Lower lobe of right lung (tissue), 2 donors: ENCODE measurements at regions not wholly inside any gene's neighbourhood (a gene's known extent, or its start where the extent isn't known, plus 50 kb on each side); places are given as distances from the start of the nearest gene placed in this dataset.

Experiments
- ATAC-seq, 2 donors: fragments of 200-7000 bp; cut with Tn5 transposase; one replicate each; pipeline ENCODE4 v1.9.1; 2020 to 2022; ENCODE audit warnings: mild to moderate bottlenecking in 2 of 2, moderate library complexity in 2 of 2
- DNase-seq: peaks from one replicate; pipeline ENCODE4 v3.0.0-alpha.2; 2020
- H3K27ac ChIP-seq: fragments of 200-600 bp; one replicate; pipeline ENCODE4 v1.8.0; 2022
- H3K27me3 ChIP-seq: fragments of 200-600 bp; one replicate; pipeline ENCODE4 v1.8.0; 2022; ENCODE audit warnings: low read depth
- H3K36me3 ChIP-seq: fragments of 200-600 bp; one replicate; pipeline ENCODE4 v1.8.0; 2022; ENCODE audit warnings: mild to moderate bottlenecking
- H3K4me1 ChIP-seq: fragments of 200-600 bp; one replicate; pipeline ENCODE4 v1.8.0; 2022
- H3K4me3 ChIP-seq: fragments of 200-600 bp; one replicate; pipeline ENCODE4 v1.8.0; 2022; ENCODE audit warnings: mild to moderate bottlenecking
- H3K9me3 ChIP-seq: fragments of 200-600 bp; one replicate; pipeline ENCODE4 v1.8.0; 2022
- CTCF ChIP-seq: fragments of 200-600 bp; IDR thresholded peaks from one replicate; pipeline ENCODE4 v1.8.0; 2022; ENCODE audit warnings: antibody characterized with exemption, mild to moderate bottlenecking
- intact Hi-C: fragments of 100-400 bp; cut with DNase I; formaldehyde crosslinking; loops from one replicate; pipeline ENCODE4 v1.11.0; 2022
- donor health status: DM: no; HTN: yes; CAD: no; lungs with severe emphysema.

GRCh38 chr1:115194506-115194905 lies 105.2 kb upstream of the TSPAN2 start:
- H3K9me3 ChIP-seq: no peaks in the 10 kb centered on the region
- intact Hi-C loops: no loop called here

DNA sequence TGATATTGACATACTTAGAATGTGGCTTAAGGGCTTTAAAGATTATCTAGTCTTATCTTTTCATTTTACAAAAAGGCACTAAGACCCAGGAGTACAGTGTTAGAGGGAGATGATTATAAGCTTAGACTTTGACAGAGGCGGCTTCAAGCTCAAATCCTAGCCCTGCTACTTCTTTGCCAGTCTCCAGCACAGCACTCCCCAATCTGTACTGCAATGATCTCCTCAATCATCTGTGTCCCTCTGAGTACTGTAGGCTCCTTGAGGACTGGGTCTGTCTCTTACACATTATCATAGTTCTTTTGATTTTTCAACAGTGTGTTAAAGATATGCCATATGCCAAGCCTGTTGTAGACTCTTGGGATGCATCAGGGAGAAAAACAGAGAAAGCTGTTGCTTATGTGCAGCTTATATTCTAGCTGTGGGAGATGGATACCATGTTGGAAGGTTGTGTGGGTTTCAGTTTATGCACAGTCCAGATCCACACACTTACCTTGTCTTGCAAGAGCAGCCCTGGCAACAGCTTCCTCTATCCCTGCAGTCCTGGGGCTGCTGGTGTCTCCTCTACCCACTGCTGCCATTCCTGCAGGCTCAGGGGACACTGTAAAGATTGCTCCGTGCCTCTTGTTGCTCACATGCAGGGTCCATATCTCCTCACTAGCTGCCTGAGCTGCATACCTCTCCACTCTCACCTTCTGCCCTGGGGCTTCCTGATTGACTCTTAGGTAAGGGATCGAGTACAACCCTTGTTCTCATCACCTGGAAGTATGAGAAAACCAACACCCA lies 103.9 kb upstream of the TSPAN2 start:
- Histone ChIP-seq H3K4me1 (no peaks in the 10 kb centered on the region), H3K9me3 (no peaks in the 10 kb centered on the region), H3K27me3 (no peaks in the 10 kb centered on the region), H3K4me3 (no peak overlapping the region), H3K27ac (no peak overlapping the region), H3K36me3 (no peaks in the 10 kb centered on the region)
- TF ChIP-seq CTCF: no peak
- DNase-seq (no peak), ATAC-seq (no peak)
- intact Hi-C loops: no loop called here

More at GRCh38 chr1:115194506-115194905, 105.2 kb upstream of the TSPAN2 start:
- H3K27me3 ChIP-seq: no peaks in the 10 kb centered on the region
- no peak overlapping the region for H3K4me3 ChIP-seq
- ATAC-seq (no peak), DNase-seq (no peak)
- H3K36me3 ChIP-seq: no peaks in the 10 kb centered on the region
- no peaks in the 10 kb centered on the region for H3K4me1 ChIP-seq
- no peak overlapping the region for H3K27ac ChIP-seq
- no peak for TF ChIP-seq CTCF

GRCh38 chr1:115192200-115192767 lies 103.0 kb upstream of the TSPAN2 start:
- intact Hi-C loops: no loop called here

GRCh38 chr1:115191691-115192090 lies 102.4 kb upstream of the TSPAN2 start:
- Histone ChIP-seq H3K4me3 (no peak overlapping the region), H3K27me3 (no peaks in the 10 kb centered on the region), H3K9me3 (no peaks in the 10 kb centered on the region), H3K36me3 (no peaks in the 10 kb centered on the region), H3K4me1 (no peaks in the 10 kb centered on the region), H3K27ac (no peak overlapping the region)
- ATAC-seq (no peak), DNase-seq (no peak)
- intact Hi-C loops: no loop called here
- TF ChIP-seq CTCF: no peak

More at GRCh38 chr1:115192200-115192767, 103.0 kb upstream of the TSPAN2 start:
- no peak overlapping the region for H3K4me3 ChIP-seq
- no peak for DNase-seq
- H3K27me3 ChIP-seq: no peaks in the 10 kb centered on the region
- TF ChIP-seq CTCF: no peak
- H3K9me3 ChIP-seq: no peaks in the 10 kb centered on the region
- ATAC-seq: no peak
- no peaks in the 10 kb centered on the region for H3K36me3 ChIP-seq
- no peak overlapping the region for H3K27ac ChIP-seq
- H3K4me1 ChIP-seq: no peaks in the 10 kb centered on the region

GRCh38 chr1:115190540-115191170 lies 101.4 kb upstream of the TSPAN2 start:
- no peak overlapping the region for H3K27ac ChIP-seq
- no peak for TF ChIP-seq CTCF
- H3K4me3 ChIP-seq: no peak overlapping the region
- H3K36me3 ChIP-seq: no peaks in the 10 kb centered on the region
- no peak for DNase-seq
- intact Hi-C loops: no loop called here
- no peaks in the 10 kb centered on the region for H3K4me1 ChIP-seq
- no peaks in the 10 kb centered on the region for H3K9me3 ChIP-seq
- H3K27me3 ChIP-seq: no peaks in the 10 kb centered on the region
- no peak for ATAC-seq
